GM18511 (cell line): ENCODE measurements at regions not wholly inside any gene's neighbourhood (a gene's known extent, or its start where the extent isn't known, plus 50 kb on each side); places are given as distances from the start of the nearest gene placed in this dataset.

Source experiments
- ATAC-seq: cut with Tn5 transposase; IDR thresholded peaks from one replicate; pipeline ENCODE4 v1.9.1; 2021; ENCODE audit warnings: mild to moderate bottlenecking, moderate library complexity; ENCODE audit not compliant: unreplicated experiment

GRCh38 chr22:34299496-34299895 is 379.2 kb upstream of the LARGE1 start:
- no peak for ATAC-seq

DNA sequence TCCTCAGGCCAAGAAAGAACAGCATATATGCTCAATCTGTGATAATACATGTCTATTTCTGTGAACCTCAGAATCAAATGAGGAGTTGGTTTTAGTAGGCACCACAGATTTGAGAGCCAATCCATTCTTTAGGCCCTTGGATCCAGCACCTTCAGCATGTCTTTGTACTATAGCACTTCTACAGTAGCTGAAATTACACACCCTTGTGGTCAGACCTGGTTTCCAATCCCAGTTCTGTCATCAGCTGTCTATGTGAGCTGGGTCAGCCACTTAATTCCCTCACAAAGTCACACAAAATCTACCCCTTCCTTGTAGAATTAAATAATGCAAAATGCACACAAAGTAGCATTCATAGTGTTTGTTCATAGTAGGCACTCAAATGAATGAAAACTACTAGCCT is 381.3 kb upstream of the LARGE1 start:
- ATAC-seq, result no peak

DNA sequence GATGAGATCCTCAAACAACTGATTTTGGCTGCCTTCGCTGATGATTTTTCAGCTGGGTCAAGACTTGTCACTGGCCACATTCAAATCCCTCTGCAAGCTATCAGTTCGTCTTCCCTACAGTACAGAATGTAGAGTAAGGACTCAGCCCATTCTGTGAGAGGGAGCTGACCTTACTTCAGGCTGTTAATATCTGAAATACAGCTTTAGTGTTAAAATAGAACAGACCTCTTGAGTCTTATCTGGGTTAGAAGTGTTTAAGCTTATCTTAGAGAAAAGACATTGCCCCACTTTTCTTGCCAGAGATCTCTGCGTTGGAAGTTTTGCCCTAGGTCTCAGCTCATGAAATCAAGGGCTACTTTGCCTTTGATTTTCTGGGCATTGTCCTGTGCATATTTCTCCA is 383.4 kb upstream of the LARGE1 start:
- ATAC-seq, result no peak

- ATAC-seq, result no peak
Observed at GRCh38 chr22:34306361-34306760, 386.1 kb upstream of the LARGE1 start.

- no peak for ATAC-seq
Observed at GRCh38 chr22:34308101-34308500, 387.8 kb upstream of the LARGE1 start.

- no peak for ATAC-seq
Observed at GRCh38 chr22:34319346-34319745, 399.1 kb upstream of the LARGE1 start.

DNA sequence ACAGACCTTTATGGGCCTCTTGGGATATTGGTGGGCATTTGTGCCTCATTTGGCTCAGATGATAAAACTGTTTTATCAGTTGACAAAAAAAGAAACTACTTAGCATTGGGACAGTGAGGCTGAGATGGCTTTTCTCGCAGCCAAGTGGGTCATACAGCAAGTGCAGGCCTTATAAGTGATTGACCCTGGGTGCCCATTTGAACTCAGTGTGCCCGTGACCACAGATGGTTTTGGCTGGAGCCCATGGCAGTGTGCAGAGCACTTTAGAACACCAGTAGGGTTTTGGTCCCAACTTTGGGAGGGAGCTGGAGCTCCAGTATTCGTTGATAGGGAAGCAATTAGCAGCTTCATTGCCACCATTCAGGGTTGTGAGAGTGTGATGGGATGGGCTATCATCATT is 404.5 kb upstream of the LARGE1 start:
- no peak for ATAC-seq

- ATAC-seq, result no peak
Observed at GRCh38 chr22:34326901-34327300, 406.6 kb upstream of the LARGE1 start.

DNA sequence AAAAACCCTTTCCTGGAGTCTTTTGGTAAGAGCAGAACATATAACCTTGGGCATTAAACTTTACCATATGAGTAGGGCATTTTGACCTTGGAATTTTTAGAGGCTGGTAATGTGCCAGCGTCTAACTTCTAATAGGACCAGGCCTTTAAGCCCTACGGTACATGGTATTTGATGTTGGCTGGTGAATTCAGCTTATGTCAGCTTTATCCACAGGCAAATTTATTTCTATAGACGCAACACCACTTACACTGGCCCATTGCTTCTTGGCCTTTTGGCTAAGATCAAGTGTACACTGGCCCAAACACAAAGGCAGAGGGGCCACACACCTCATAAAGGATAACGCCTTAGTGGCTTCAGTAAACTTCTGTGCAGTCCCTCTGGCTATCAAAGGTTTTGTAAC is 410.2 kb upstream of the LARGE1 start:
- ATAC-seq, result no peak

DNA sequence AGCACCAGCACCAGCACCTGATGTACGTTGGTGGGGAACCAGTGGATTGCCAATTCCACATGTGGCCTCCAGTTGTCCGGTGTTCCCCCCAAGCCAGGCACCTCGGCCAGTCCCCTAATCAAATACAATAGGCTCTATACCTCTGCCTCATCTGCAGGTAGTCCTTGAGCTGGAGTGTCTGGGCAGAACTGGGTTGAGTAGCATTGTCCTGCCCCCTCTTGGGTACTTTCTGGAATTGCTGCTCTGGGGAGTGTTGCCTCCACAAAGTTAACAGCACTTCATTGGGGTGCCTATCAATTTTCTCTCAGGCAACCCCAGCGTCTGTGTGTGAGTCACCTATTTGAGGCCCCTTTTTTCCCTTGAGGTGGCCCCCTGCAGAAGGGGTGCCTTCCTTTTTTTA is 413.0 kb upstream of the LARGE1 start:
- ATAC-seq, result no peak

GRCh38 chr22:34334893-34335292 is 414.6 kb upstream of the LARGE1 start:
- ATAC-seq, result no peak

DNA sequence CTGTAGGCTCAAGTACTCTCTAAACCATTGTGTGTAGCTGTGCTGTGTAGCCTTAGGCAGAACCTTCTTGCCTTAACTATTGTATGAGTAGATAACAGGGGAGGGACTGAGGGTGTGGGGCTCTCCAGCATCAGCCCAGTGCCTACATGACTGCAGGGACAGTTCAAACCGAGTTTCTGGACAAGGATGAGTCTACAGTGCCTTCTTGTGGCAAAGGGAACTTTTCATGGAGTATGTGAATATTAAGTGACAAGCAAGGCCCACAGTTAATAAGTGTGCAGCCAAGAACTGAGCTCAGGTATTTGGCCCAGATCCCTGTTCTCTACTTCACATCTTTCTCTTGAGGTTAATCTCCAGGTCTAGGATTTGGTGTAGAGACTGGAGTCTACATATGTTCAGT is 424.4 kb upstream of the LARGE1 start:
- ATAC-seq, result no peak

DNA sequence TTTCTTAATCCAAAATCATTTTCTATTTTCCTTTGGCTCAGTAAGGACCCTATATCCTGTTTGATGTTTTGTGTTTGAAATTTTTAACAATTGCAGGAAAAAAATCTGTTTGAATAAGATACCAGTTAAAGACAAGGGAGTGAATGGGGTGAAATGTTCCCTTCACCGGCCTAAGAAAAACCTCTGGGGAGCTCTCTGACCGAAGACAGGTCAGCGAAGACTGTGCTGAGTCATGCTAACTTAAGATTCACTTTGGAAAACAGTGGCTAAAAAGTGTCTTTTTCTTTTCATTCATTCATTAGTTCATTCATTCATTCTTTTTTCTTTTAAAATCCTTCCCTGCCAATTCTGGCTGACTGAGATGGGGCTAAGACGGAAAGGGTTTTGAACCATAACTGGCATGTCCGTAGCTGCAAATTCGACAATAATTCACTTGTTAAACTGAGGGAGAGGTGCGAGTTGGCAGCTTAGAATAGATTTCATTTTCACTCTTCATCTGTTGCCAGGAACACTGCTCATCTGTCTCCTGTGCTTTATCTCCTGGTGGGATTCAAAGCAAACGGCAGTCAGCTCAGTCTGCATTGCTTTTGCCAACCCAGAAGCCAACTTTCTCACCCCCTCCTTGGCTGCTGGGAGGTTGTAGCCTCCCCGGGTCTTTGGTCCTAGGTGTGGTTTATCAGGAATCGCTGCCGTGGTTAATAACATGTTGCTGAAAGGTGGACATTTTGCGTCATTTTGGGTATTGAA is 434.0 kb upstream of the LARGE1 start:
- ATAC-seq, result no peak

- ATAC-seq, result no peak
Observed at GRCh38 chr22:34356481-34356880, 436.2 kb upstream of the LARGE1 start.

GRCh38 chr22:34370711-34371110 is 450.4 kb upstream of the LARGE1 start:
- ATAC-seq, result no peak

- ATAC-seq, result no peak
Observed at GRCh38 chr22:34379825-34380224, 459.5 kb upstream of the LARGE1 start.

GRCh38 chr22:34380532-34380931 is 460.3 kb upstream of the LARGE1 start:
- ATAC-seq, result no peak

DNA sequence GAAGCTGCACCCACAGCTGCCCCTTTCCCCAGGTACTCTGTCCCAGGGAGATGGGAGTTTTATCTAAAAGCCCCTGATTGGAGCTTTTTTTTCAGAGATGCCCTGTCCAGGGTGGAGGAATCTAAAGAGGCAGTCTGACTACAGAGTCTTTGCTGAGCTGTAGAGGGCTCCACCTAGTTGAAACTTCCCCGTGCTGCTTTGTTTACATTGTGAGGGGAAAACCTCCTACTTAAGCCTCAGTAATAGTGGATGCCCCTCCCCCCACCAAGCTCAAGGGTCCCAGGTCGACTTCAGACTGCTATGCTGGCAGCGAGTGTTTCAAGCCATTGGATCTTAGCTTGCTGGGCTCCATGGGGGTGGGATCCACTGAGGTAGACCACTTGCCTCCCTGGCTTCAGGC is 470.1 kb upstream of the LARGE1 start:
- no peak for ATAC-seq

DNA sequence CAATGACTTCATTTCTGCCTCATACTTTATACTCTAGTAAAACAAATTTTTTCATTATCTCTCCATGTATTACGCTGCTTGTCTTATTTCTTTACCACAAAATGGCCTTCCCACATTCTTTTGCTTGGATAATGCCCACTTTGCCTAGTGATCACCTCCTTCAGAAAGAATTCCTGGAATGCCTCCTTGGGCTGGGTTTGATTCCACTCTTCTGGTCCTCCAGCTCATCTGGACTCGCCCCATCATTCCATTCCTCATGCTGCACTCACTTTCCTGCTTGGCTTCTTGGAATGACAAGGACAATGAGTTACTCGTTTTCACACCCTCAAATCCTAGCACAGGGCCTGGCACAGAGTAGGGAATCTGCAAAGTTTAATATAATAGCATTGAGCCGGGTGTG is 475.1 kb upstream of the LARGE1 start:
- ATAC-seq, result no peak

DNA sequence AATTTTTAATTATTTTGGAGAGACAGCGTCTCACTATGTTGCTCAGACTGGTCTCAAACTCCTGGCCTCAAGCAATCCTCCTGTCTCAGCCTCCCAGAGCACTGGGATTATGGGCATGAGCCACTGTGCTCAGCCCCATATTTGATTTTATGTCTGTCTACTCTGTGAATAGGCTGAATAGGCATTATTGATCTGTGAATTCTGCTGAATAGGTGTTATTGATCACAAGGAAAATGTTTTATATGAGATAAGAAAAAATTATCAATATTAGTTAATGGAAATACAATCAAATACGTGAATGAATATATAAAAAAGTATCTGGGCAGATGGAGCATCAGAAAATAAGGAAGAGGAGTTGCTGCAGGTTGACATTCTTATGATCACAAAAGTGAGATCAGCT is 483.4 kb upstream of the LARGE1 start:
- no peak for ATAC-seq

GRCh38 chr22:34410111-34410510 is 489.8 kb upstream of the LARGE1 start:
- ATAC-seq, result no peak

DNA sequence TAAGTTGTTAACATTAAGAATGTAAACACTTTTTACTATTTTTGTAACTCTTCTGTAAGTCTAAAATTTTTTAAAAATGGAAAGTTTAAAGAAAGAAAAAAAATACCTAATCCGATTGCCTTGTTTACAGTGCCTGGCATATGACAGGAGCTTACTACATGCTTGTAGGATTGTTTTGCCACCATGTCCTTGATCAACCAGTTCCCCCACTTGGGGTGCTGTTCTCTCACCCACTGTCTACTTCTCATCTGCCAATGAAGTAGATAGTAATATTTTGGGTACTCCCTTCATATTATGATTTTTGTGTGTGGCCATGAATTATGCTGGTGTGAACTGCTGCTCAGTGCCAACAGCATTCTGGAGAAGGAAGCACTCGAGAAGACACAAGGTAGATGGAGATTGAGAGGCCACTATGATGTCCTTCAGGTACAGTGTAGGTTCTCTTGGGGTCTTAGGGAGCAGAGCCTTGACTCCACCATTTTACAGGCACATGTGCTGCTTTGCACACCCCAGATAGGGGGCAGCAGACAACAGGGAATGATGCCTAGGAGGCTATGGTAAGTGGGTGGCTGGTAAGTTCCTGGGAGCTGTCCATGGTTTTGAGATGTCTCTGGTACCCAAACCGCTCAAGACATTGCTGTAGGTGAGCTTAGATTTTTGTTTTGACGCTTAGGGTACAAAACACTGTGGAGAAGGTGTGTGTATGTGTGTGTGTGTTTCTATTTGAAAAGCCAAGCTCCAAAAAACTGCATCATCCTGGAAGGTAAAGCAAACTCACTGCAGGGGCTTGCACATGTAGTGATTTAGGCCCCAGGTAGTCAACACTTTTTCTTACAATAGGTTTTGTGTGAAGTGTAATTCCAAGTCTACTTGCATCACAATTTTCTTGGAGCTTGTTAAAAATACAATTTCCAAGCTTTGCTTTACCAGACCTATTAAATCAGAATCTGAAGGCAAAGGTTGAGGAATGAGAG is 494.5 kb upstream of the LARGE1 start:
- no peak for ATAC-seq
